Endothelial cell of umbilical vein (primary cell): ENCODE measurements at regions not wholly inside any gene's neighbourhood (a gene's known extent, or its start where the extent isn't known, plus 50 kb on each side); places are given as distances from the start of the nearest gene placed in this dataset. TPM values are rescaled to one million over a fixed set of nuclear protein-coding genes. Genes with fewer than 3 reads are reported as not detected.

ENCODE experiments used
- small RNA-seq: library from RNA; depleted of rRNA; stranded (forward); fragments of <200 nt; gene quantifications from one replicate; pipeline ENCODE3, GENCODE V24; 2012; ENCODE audit warnings: low replicate concordance, low read depth; ENCODE audit not compliant: insufficient read depth, insufficient read length

Small RNA genes lying in the stretch of these regions (small RNA-seq; reads per million reads assigned to genes)
- gene AL162376.1 (not detected), gene RNU4-10P (not detected), gene RNY1P8 (not detected)
